A549 (cell line): ENCODE measurements at regions not wholly inside any gene's neighbourhood (a gene's known extent, or its start where the extent isn't known, plus 50 kb on each side); places are given as distances from the start of the nearest gene placed in this dataset.

Experiments used
- ATAC-seq, 2 experiments: fragments of 200-7000 bp in 1 of 2; fragments of >200 bp in 1 of 2; cut with Nextera tagmentation in 1 of 2; cut with Tn5 transposase in 1 of 2; 3 replicates each; pipeline versions ENCODE4 v1.8.0 to v1.9.1; 2018 to 2020; ENCODE audit warnings: mild to moderate bottlenecking in 1 of 2, moderate library complexity in 1 of 2
- CTCF ChIA-PET: fragments of 300-600 bp; sonication (Branson Sonifier 250); formaldehyde crosslinking; extraction: SDS; loops from one replicate; lab custom pipeline; 2021; ENCODE audit warnings: antibody characterized with exemption, inconsistent platforms; lab: Yijun Ruan, JAX
- POLR2A ChIA-PET: fragments of 350-600 bp; formaldehyde crosslinking; extraction: SDS; loops from one replicate; lab custom pipeline; 2021; ENCODE audit warnings: antibody characterized with exemption, inconsistent platforms; lab: Yijun Ruan, JAX
- DNase-seq, 2 experiments: peaks; one replicate each; pipeline versions ENCODE4 v3.0.0 to v3.0.0-alpha.2; 2011 to 2016; ENCODE audit warnings: low read depth in 1 of 2, low spot score in 1 of 2
- FAIRE-seq: peaks from 2 replicates; lab custom pipeline; 2011; peaks lifted over from hg19 to GRCh38; lab: Jason Lieb, UNC
- H3K27ac ChIP-seq, 2 experiments: fragments of >200 bp; sonication (Bioruptor Twin); formaldehyde crosslinking; 3 replicates each; pipeline ENCODE4 v1.5.1; 2016 to 2017
- H3K4me1 ChIP-seq: fragments of >200 bp; sonication (Bioruptor Twin); formaldehyde crosslinking; 3 replicates; pipeline ENCODE4 v1.6.1; 2016
- H3K4me2 ChIP-seq: fragments of >200 bp; sonication (Bioruptor Twin); formaldehyde crosslinking; 3 replicates; pipeline ENCODE4 v1.6.1; 2016
- H3K4me3 ChIP-seq: fragments of >200 bp; sonication (Bioruptor Twin); formaldehyde crosslinking; 3 replicates; pipeline ENCODE4 v1.5.1; 2016
- H3K9me3 ChIP-seq: fragments of >200 bp; sonication (Bioruptor Twin); formaldehyde crosslinking; 3 replicates; pipeline ENCODE4 v1.6.1; 2016
- ATOH8 ChIP-seq: fragments of 250-450 bp; sonication (Bioruptor Pico); IDR thresholded peaks from 2 replicates; pipeline ENCODE4 v1.5.0; 2020; ENCODE audit warnings: low read depth, mild to moderate bottlenecking, moderate library complexity
- BCL3 ChIP-seq: fragments of >200 bp; sonication (Bioruptor Twin); formaldehyde crosslinking; IDR thresholded peaks from 3 replicates; pipeline ENCODE4 v1.6.1; 2016
- BHLHE40 ChIP-seq: IDR thresholded peaks from 2 replicates; pipeline ENCODE4 v1.6.1; 2012; ENCODE audit warnings: low read depth, low read length, inconsistent platforms
- CBX2 ChIP-seq: fragments of 200-600 bp; sonication (generic); IDR thresholded peaks from 2 replicates; pipeline ENCODE4 v1.6.1; 2016; ENCODE audit warnings: low read depth, mild to moderate bottlenecking, borderline replicate concordance
- EHMT2 ChIP-seq: fragments of 200-600 bp; sonication (generic); IDR thresholded peaks from 2 replicates; pipeline ENCODE4 v1.6.1; 2016; ENCODE audit warnings: antibody characterized with exemption, low read depth, mild to moderate bottlenecking, moderate library complexity
- FOXS1 ChIP-seq: fragments of 250-450 bp; sonication (Bioruptor Pico); IDR thresholded peaks from 2 replicates; pipeline ENCODE4 v1.5.0; 2020; ENCODE audit warnings: mild to moderate bottlenecking, moderate library complexity
- GATA3 ChIP-seq: IDR thresholded peaks from 2 replicates; pipeline ENCODE4 v1.6.1; 2012; ENCODE audit warnings: borderline replicate concordance
- HES2 ChIP-seq: fragments of >200 bp; sonication (Bioruptor Twin); formaldehyde crosslinking; IDR thresholded peaks from 2 replicates; pipeline ENCODE4 v1.6.1; 2016
- HEYL ChIP-seq: fragments of 250-450 bp; sonication (Bioruptor Pico); IDR thresholded peaks from 2 replicates; pipeline ENCODE4 v1.8.0; 2021; ENCODE audit warnings: mild to moderate bottlenecking, moderate library complexity
- HMGXB4 ChIP-seq: fragments of 250-450 bp; sonication (Bioruptor Pico); IDR thresholded peaks from 2 replicates; pipeline ENCODE4 v1.5.0; 2021; ENCODE audit warnings: mild to moderate bottlenecking, moderate library complexity, borderline replicate concordance
- JUN ChIP-seq, 2 experiments: fragments of >200 bp; sonication (Bioruptor Twin); formaldehyde crosslinking; IDR thresholded peaks; 2 replicates in 1 of 2; 3 replicates in 1 of 2; pipeline ENCODE4 v1.6.1; 2016 to 2017
- JUNB ChIP-seq: fragments of >200 bp; sonication (Bioruptor Twin); formaldehyde crosslinking; IDR thresholded peaks from 2 replicates; pipeline ENCODE4 v1.6.1; 2016
- KDM1A ChIP-seq: fragments of 200-600 bp; sonication (generic); IDR thresholded peaks from 2 replicates; pipeline ENCODE4 v1.6.1; 2016; ENCODE audit warnings: low read depth, mild to moderate bottlenecking
- MAZ ChIP-seq: fragments of 150-350 bp; IDR thresholded peaks from 2 replicates; pipeline ENCODE4 v1.6.1; 2014; ENCODE audit warnings: antibody characterized with exemption, low read depth, low read length, borderline replicate concordance
- NPAS2 ChIP-seq: fragments of 250-450 bp; sonication (Bioruptor Pico); IDR thresholded peaks from 2 replicates; pipeline ENCODE4 v1.8.0; 2022; ENCODE audit warnings: mild to moderate bottlenecking, moderate library complexity, borderline replicate concordance
- NR3C1 ChIP-seq: fragments of >200 bp; sonication (Bioruptor Twin); formaldehyde crosslinking; IDR thresholded peaks from 3 replicates; pipeline ENCODE4 v1.6.1; 2017
- PBX3 ChIP-seq: IDR thresholded peaks from 2 replicates; pipeline ENCODE4 v1.6.1; 2012
- PHF8 ChIP-seq: fragments of 200-600 bp; sonication (generic); IDR thresholded peaks from 2 replicates; pipeline ENCODE4 v1.6.1; 2016; ENCODE audit warnings: low read depth, mild to moderate bottlenecking, antibody characterized with exemption, moderate library complexity, borderline replicate concordance
- RAD21 ChIP-seq, 2 experiments: fragments of >200 bp in 1 of 2; sonication (Bioruptor Twin) in 1 of 2; formaldehyde crosslinking in 1 of 2; IDR thresholded peaks in 1 of 2; conservative IDR thresholded peaks in 1 of 2; 2 replicates in 1 of 2; 3 replicates in 1 of 2; pipeline ENCODE4 v1.6.1; 2012 to 2018; ENCODE audit warnings: inconsistent platforms in 1 of 2
- RARB ChIP-seq: fragments of 250-450 bp; sonication (Bioruptor Pico); IDR thresholded peaks from 2 replicates; pipeline ENCODE4 v1.8.0; 2021; ENCODE audit warnings: mild to moderate bottlenecking, moderate library complexity
- RCOR1 ChIP-seq: fragments of 150-350 bp; IDR thresholded peaks from 2 replicates; pipeline ENCODE4 v1.6.1; 2014; ENCODE audit warnings: antibody characterized with exemption, low read length, low read depth
- REST ChIP-seq: fragments of 200-600 bp; sonication (generic); IDR thresholded peaks from 2 replicates; pipeline ENCODE4 v1.6.1; 2016; ENCODE audit warnings: antibody characterized with exemption, mild to moderate bottlenecking, moderate library complexity
- RFX5 ChIP-seq: fragments of 450-650 bp; IDR thresholded peaks from 2 replicates; pipeline ENCODE4 v1.7.1; 2014; ENCODE audit warnings: antibody characterized with exemption, mild to moderate bottlenecking, moderate library complexity
- RNF2 ChIP-seq: fragments of 200-600 bp; sonication (generic); IDR thresholded peaks from 2 replicates; pipeline ENCODE4 v1.6.1; 2016; ENCODE audit warnings: low read depth, mild to moderate bottlenecking, antibody characterized with exemption, moderate library complexity, borderline replicate concordance
- USF2 ChIP-seq: fragments of 450-650 bp; IDR thresholded peaks from 2 replicates; pipeline ENCODE4 v1.6.1; 2014; ENCODE audit warnings: antibody characterized with exemption
- WGBS: methylation state at CpG from one replicate; pipeline ENCODE4 v1.1.6; 2017; ENCODE audit errors: missing lambda C conversion rate; 5-methylcytosine and 5-hydroxymethylcytosine counted together

GRCh38 chr11:15569305-15570025 lies 454.7 kb downstream of the INSC start:
- 3% methylated on average over 7 of the region's 7 CpGs for WGBS
- ATAC-seq, result no peak
- TF ChIP-seq ATOH8 (no peak), HEYL (no peak), CBX2 (no peak), HES2 (no peak), MAZ (no peak), NR3C1 (no peak), RARB (CRISPR knock-in tag) (no peak), REST (no peak), KDM1A (no peak), EHMT2 (no peak), HMGXB4 (CRISPR knock-in tag) (no peak), PHF8 (no peak)
- TF ChIP-seq, all 56 proteins: peak for 0
- ChIA-PET POLR2A (no interaction called here), CTCF (interaction anchor here (0.6 kb wide), 1 partner anchor 11 kb away, joined by 3 read pairs; no protein-coding TSS in a partner anchor)
- FAIRE-seq, result no peak
- no peaks in the 10 kb centered on the region for H3K4me1 ChIP-seq
- H3K9me3 ChIP-seq, result no peaks in the 10 kb centered on the region
- H3K4me2 ChIP-seq, result no peak overlapping the region
- no peak overlapping the region for H3K4me3 ChIP-seq
- no peak for DNase-seq
- no peak overlapping the region for H3K27ac ChIP-seq

GRCh38 chr11:15575409-15575808 lies 460.7 kb downstream of the INSC start:
- DNase-seq (no peak), FAIRE-seq (no peak)
- CTCF ChIA-PET, result no interaction called here
- TF ChIP-seq JUNB, result no peak
- TF ChIP-seq BCL3, result no peak
- TF ChIP-seq GATA3, result no peak
- TF ChIP-seq MAZ, result no peak
- TF ChIP-seq RCOR1, result no peak
- TF ChIP-seq HEYL, result no peak
- TF ChIP-seq PBX3, result no peak
- no peak for TF ChIP-seq JUN (IDR thresholded peaks at IDR 0.05)
- TF ChIP-seq NPAS2 (CRISPR knock-in tag), result no peak
- TF ChIP-seq USF2, result no peak
- no peak for TF ChIP-seq RNF2
- no peak for TF ChIP-seq RFX5
- no peak for TF ChIP-seq FOXS1 (CRISPR knock-in tag)
- TF ChIP-seq RAD21 (conservative IDR thresholded peaks at IDR 0.05 in 1 of 2, IDR thresholded peaks at IDR 0.05 in 1 of 2), result no peak
- TF ChIP-seq BHLHE40, result no peak

More at GRCh38 chr11:15575409-15575808, 460.7 kb downstream of the INSC start:
- H3K4me1 ChIP-seq, result no peaks in the 10 kb centered on the region
- ATAC-seq, result no peak
- H3K27ac ChIP-seq, result no peak overlapping the region
- H3K4me2 ChIP-seq, result no peak overlapping the region
- H3K4me3 ChIP-seq, result no peak overlapping the region
- POLR2A ChIA-PET, result no interaction called here
- H3K9me3 ChIP-seq, result no peaks in the 10 kb centered on the region
- 47% methylated on average over 2 of the region's 2 CpGs for WGBS
